SK-N-SH treated with all-trans-retinoic acid at 6 μM for 48 hours (cell line): ENCODE measurements at regions not wholly inside any gene's neighbourhood (a gene's known extent, or its start where the extent isn't known, plus 50 kb on each side); places are given as distances from the start of the nearest gene placed in this dataset.

Experiments used
- ARNTL ChIP-seq: fragments of 450-650 bp; formaldehyde crosslinking; IDR thresholded peaks from 2 replicates; pipeline ENCODE4 v1.5.0; 2020; ENCODE audit warnings: low read depth, mild to moderate bottlenecking, moderate library complexity, borderline replicate concordance
- CREB5 ChIP-seq: fragments of 250-450 bp; sonication (Bioruptor Pico); IDR thresholded peaks from 2 replicates; pipeline ENCODE4 v1.5.1; 2020; ENCODE audit warnings: low read depth, mild to moderate bottlenecking, moderate library complexity
- CSDC2 ChIP-seq: fragments of 250-450 bp; sonication (Bioruptor Pico); IDR thresholded peaks from 2 replicates; pipeline ENCODE4 v1.5.0; 2020; ENCODE audit warnings: mild to moderate bottlenecking, moderate library complexity
- OSR1 ChIP-seq: fragments of 250-450 bp; sonication (Bioruptor Pico); IDR thresholded peaks from 2 replicates; pipeline ENCODE4 v1.8.0; 2022; ENCODE audit warnings: moderate library complexity, mild to moderate bottlenecking, inconsistent platforms
- PATZ1 ChIP-seq: fragments of 250-450 bp; sonication (Bioruptor Pico); IDR thresholded peaks from 2 replicates; pipeline ENCODE4 v1.8.0; 2020; ENCODE audit warnings: mild to moderate bottlenecking, moderate library complexity, borderline replicate concordance
- PPARA ChIP-seq: fragments of 250-450 bp; sonication (Bioruptor Pico); IDR thresholded peaks from 2 replicates; pipeline ENCODE4 v1.5.0; 2020; ENCODE audit warnings: mild to moderate bottlenecking, borderline replicate concordance
- RARB ChIP-seq: fragments of 250-450 bp; sonication (Bioruptor Pico); IDR thresholded peaks from 2 replicates; pipeline ENCODE4 v1.8.0; 2021; ENCODE audit warnings: mild to moderate bottlenecking, moderate library complexity
- ZFP30 ChIP-seq: fragments of 450-650 bp; formaldehyde crosslinking; IDR thresholded peaks from 2 replicates; pipeline ENCODE4 v1.5.0; 2022; ENCODE audit warnings: mild to moderate bottlenecking, moderate library complexity
- ZNF565 ChIP-seq: fragments of 450-650 bp; formaldehyde crosslinking; conservative IDR thresholded peaks from 2 replicates; pipeline ENCODE4 v1.5.0; 2020; ENCODE audit warnings: low read depth, mild to moderate bottlenecking, moderate library complexity
- ZNF70 ChIP-seq: fragments of 450-650 bp; formaldehyde crosslinking; IDR thresholded peaks from 2 replicates; pipeline ENCODE4 v1.5.0; 2020; ENCODE audit warnings: mild to moderate bottlenecking, moderate library complexity

GRCh38 chr1:56145581-56145980 is 433.8 kb downstream of the PLPP3 start:
- TF ChIP-seq ZNF565 (CRISPR knock-in tag) (no peak), ARNTL (CRISPR knock-in tag) (no peak), PPARA (no peak), PATZ1 (CRISPR knock-in tag) (no peak), ZFP30 (CRISPR knock-in tag) (no peak), CREB5 (no peak), RARB (CRISPR knock-in tag) (no peak), CSDC2 (CRISPR knock-in tag) (no peak), OSR1 (CRISPR knock-in tag) (no peak), ZNF70 (no peak)
